Lower leg skin (tissue), 4 donors: ENCODE measurements at regions not wholly inside any gene's neighbourhood (a gene's known extent, or its start where the extent isn't known, plus 50 kb on each side); places are given as distances from the start of the nearest gene placed in this dataset.

Source experiments
- DNase-seq, 2 donors: peaks; one replicate each; pipeline ENCODE4 v3.0.0-alpha.2; 2019; ENCODE audit warnings: low spot score in 2 of 2
- H3K4me3 ChIP-seq: fragments of 200-600 bp; sonication (generic); 2 replicates; pipeline ENCODE4 v1.5.1; 2017; ENCODE audit warnings: mild to moderate bottlenecking, low read depth; ENCODE audit not compliant: poor library complexity, severe bottlenecking
- CTCF ChIP-seq, 3 donors: fragments of 450-650 bp; IDR thresholded peaks; one replicate each; pipeline ENCODE4 v1.5.1; 2016; ENCODE audit warnings: antibody characterized with exemption in 3 of 3, mild to moderate bottlenecking in 3 of 3, moderate library complexity in 2 of 3
- POLR2A ChIP-seq, 2 donors: fragments of 450-650 bp; IDR thresholded peaks; one replicate each; pipeline ENCODE4 v1.6.1; 2016 to 2017; ENCODE audit warnings: antibody characterized with exemption in 2 of 2, mild to moderate bottlenecking in 1 of 2, moderate library complexity in 1 of 2
- WGBS, 2 donors: methylation state at CpG; one replicate each; pipeline ENCODE4 v1.1.5; 2018; 5-methylcytosine and 5-hydroxymethylcytosine counted together
- intact Hi-C: fragments of 100-400 bp; cut with DNase I; formaldehyde crosslinking; loops from one replicate; pipeline ENCODE4 v1.15.0; 2023; ENCODE audit warnings: low total_unique reads

- DNase-seq: peak in 1 of 2 donors; percentile 49
- intact Hi-C loops: no loop called here
- TF ChIP-seq CTCF (IDR thresholded peaks at IDR 0.05): no peak
- no peak for TF ChIP-seq POLR2A (IDR thresholded peaks at IDR 0.05)
- 50 to 51% methylated on average over 15 of the region's 15 CpGs for WGBS, 2 donors
- no peak overlapping the region for H3K4me3 ChIP-seq
These were observed 275.6 kb downstream of the BRD1 start for GRCh38 chr22:49551897-49552614.

- peak in 1 of 2 donors; percentile 82 for DNase-seq
- intact Hi-C loops: no loop called here
- H3K4me3 ChIP-seq: no peak overlapping the region
- TF ChIP-seq POLR2A (IDR thresholded peaks at IDR 0.05) (no peak), CTCF (IDR thresholded peaks at IDR 0.05) (no peak)
- WGBS, 2 donors: 73 to 95% methylated on average over 3 to 10 of the region's 10 CpGs
These were observed 276.2 kb downstream of the BRD1 start for GRCh38 chr22:49551446-49551845.

- intact Hi-C loops: no loop called here
- peak in 1 of 2 donors; percentile 49 for DNase-seq
- WGBS, 2 donors: 91 to 94% methylated on average over 11 of the region's 11 CpGs
- TF ChIP-seq POLR2A (IDR thresholded peaks at IDR 0.05) (no peak), CTCF (IDR thresholded peaks at IDR 0.05) (no peak)
- no peak overlapping the region for H3K4me3 ChIP-seq
These were observed 276.8 kb downstream of the BRD1 start for GRCh38 chr22:49550766-49551362.

GRCh38 chr22:49550141-49550430 lies 277.6 kb downstream of the BRD1 start:
- intact Hi-C loops: no loop called here
- no peak for TF ChIP-seq CTCF (IDR thresholded peaks at IDR 0.05)
- TF ChIP-seq POLR2A (IDR thresholded peaks at IDR 0.05): no peak
- 83 to 90% methylated on average over 3 of the region's 3 CpGs for WGBS, 2 donors
- DNase-seq: peak in 1 of 2 donors; percentile 59
- H3K4me3 ChIP-seq: no peak overlapping the region

- H3K4me3 ChIP-seq: no peak overlapping the region
- intact Hi-C loops: no loop called here
- WGBS, 2 donors: 67 to 71% methylated on average over 21 to 22 of the region's 22 CpGs
- peak in 1 of 2 donors; percentile 39 for DNase-seq
- TF ChIP-seq CTCF (IDR thresholded peaks at IDR 0.05) (no peak), POLR2A (IDR thresholded peaks at IDR 0.05) (no peak)
These were observed 278.2 kb downstream of the BRD1 start for GRCh38 chr22:49549256-49550140.
